WI38 (cell line): ENCODE measurements at regions not wholly inside any gene's neighbourhood (a gene's known extent, or its start where the extent isn't known, plus 50 kb on each side); places are given as distances from the start of the nearest gene placed in this dataset.

ENCODE experiments used
- H3K4me3 ChIP-seq: 2 replicates; pipeline ENCODE4 v1.5.1; 2011; ENCODE audit warnings: low read depth, mild to moderate bottlenecking, control low read depth, low read length
- TF ChIP-seq, protein P1 (sequence below): IDR thresholded peaks from 2 replicates; pipeline ENCODE4 v1.5.1; 2012; ENCODE audit warnings: low read depth, mild to moderate bottlenecking, control low read depth, low read length

DNA sequence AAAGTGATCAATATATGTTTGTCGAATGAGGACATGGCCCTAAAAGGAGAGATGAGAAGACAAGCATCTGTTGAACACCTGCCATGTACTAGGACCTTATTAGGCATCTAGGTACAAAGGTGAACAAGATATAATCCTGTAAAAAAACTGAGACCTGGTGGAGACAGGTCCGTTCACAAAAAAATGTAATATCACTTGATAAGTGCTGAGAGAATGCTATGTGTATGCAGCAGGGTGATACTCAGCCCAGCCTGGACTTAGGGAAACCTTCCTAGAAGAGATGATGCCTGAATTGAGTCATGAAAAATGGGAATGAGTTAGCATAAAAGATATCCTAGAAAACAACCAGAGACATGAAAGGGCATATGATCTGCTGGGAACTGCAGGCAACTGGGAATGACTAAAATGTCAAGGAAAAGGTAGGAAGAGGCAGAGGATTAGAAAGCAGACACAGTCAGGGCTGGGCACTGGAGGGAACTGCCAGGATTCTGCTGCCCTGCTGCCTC lies 108.5 kb downstream of the ADRB2 start:
- no peak overlapping the region for H3K4me3 ChIP-seq
- TF ChIP-seq, protein P1, sequence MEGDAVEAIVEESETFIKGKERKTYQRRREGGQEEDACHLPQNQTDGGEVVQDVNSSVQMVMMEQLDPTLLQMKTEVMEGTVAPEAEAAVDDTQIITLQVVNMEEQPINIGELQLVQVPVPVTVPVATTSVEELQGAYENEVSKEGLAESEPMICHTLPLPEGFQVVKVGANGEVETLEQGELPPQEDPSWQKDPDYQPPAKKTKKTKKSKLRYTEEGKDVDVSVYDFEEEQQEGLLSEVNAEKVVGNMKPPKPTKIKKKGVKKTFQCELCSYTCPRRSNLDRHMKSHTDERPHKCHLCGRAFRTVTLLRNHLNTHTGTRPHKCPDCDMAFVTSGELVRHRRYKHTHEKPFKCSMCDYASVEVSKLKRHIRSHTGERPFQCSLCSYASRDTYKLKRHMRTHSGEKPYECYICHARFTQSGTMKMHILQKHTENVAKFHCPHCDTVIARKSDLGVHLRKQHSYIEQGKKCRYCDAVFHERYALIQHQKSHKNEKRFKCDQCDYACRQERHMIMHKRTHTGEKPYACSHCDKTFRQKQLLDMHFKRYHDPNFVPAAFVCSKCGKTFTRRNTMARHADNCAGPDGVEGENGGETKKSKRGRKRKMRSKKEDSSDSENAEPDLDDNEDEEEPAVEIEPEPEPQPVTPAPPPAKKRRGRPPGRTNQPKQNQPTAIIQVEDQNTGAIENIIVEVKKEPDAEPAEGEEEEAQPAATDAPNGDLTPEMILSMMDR = no peak

DNA sequence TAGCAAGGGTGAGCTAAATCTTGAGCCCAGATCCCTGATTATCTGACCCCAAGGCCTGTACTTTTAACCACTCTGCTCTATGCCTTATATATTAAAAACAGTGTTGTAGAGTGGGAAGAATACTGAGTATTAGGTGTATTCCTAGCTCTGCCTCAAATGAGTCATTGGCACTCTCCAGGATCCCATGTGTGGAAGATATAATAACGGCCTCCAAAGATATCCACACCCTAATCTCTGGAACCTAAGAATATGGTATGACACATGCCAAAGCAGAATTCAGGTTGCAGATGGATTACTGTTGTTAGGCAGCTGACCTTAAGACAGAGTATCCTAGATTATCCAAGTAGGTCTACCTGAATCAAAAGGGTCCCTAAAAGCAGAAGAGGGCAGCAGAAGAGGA lies 110.8 kb downstream of the ADRB2 start:
- TF ChIP-seq, protein P1 = no peak
- no peak overlapping the region for H3K4me3 ChIP-seq

DNA sequence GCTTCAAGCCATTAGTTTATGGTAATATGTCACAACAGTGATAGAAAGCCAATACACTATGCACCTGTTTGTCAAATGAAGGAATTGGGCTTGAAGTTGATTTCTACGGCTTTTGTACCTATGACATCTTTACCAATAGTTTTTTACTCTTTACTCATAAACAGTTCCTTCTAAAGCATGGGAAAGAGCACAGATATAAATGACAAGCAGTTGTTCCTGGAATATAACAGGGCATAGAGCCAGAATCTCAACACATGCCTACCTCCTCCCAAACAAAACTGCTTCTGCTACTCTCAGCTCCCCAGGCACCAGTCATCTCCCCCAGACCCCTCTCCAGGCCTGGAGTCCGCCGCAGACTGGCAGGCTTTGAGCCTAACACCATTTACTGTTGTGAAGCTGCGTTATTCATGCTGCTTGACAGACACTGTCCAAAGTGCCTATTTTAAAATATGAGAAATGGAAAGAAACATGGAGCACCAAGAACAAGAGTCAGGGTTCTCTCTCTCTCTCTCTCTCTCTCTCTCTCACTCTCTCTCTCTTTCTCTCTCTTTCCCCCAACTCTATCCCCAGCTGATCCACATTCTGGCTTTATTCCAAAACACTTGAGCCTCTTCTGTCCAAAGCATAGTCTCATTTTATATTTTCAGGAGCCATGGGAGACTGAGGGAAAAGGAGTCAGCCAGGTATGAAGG lies 111.6 kb downstream of the ADRB2 start:
- TF ChIP-seq, protein P1 = no peak
- no peak overlapping the region for H3K4me3 ChIP-seq

DNA sequence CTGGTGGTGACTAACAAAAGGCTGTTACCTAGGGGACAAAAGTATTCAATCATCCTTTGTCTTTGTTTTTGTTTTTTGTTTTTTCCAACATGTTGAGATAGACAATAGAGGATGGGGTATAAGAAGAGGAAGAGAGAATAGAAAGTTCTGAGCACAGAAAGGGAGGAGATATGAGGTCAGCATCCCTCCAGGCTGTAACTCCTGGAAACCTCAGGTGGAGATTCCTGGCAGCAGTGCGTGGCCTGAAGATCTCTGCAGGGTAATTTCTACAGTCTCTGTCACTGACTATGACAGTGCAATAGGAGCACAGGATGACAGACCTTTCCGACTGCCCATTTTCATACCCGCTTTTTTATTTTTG lies 112.1 kb downstream of the ADRB2 start:
- no peak overlapping the region for H3K4me3 ChIP-seq
- TF ChIP-seq, protein P1 = no peak

DNA sequence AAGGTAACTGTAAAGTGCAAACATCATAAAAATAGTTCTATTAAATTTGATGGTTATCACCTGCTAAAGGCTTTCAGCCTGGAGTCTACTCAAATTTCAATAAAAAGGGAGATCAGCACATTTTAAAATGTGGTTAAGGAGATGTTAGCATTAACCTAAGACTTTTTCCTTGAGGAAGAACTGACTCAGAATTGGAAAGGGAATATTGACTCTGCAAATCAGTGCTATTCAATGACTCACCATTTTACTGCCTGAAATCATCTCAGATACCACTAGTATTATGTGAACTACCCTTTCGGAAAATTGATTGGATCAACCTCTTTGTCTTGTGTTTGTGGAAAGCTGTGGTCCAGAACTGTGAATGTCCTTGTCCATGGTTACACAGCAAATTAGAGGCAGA lies 113.3 kb downstream of the ADRB2 start:
- no peak overlapping the region for H3K4me3 ChIP-seq
- TF ChIP-seq, protein P1 = no peak

DNA sequence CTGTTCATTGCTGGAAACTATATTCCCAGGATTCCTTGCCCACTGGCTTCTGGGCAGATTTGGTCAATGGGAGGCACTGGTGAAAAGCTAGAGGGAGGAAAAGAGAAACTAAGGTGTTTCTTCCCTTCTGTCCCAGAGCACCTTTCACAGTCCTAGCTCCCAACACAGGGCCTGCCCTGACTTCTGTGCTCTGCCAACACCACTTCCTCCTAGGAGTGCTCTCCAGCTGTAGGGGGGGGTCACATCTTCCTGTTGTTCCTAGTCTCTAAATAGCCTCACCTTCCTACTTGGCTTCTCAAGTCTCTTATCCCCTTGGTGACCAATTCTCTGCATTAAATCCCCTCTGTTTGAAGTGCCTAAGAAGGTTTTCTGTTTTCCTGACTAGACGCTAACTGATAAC lies 115.4 kb downstream of the ADRB2 start:
- TF ChIP-seq, protein P1 = no peak
- no peak overlapping the region for H3K4me3 ChIP-seq

DNA sequence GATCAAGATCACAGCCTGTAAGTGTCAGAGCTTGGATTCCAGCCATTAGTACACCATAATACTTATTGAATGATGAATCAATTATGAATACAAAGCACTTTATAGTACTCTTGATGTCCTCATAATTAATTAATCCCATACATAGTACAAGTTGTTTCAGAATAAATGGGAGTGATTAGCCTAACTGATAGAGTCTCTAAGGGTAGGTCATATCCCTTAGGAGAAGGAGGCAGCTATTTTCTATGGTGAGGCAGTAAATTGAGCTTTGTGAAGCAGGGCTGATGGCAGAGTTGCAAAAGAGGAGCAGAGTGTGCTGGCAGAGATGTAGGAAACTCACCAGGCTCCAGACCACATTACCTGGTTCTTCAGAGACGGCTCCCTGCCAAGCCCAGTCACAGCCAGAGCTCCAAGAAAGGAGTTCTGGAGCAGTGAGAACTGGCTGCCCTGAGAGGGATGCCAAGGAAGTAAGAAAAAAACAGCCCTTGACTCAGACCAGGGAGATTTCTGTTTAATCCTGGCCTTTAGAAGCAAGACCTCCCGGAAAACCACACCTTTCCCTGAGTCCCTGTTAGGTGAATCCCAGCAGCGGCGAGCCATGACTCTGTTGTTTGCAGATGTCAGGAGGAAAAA lies 112.9 kb downstream of the SH3TC2 start:
- TF ChIP-seq, protein P1 = no peak
- no peak overlapping the region for H3K4me3 ChIP-seq
